GM12874 (cell line): ENCODE measurements at regions not wholly inside any gene's neighbourhood (a gene's known extent, or its start where the extent isn't known, plus 50 kb on each side); places are given as distances from the start of the nearest gene placed in this dataset.

Source experiments
- TF ChIP-seq, protein P1 (sequence below): IDR thresholded peaks from 2 replicates; pipeline ENCODE4 v1.5.1; 2011; ENCODE audit warnings: low read depth, mild to moderate bottlenecking, control low read depth, low read length, moderate library complexity; ENCODE audit not compliant: insufficient read depth

DNA sequence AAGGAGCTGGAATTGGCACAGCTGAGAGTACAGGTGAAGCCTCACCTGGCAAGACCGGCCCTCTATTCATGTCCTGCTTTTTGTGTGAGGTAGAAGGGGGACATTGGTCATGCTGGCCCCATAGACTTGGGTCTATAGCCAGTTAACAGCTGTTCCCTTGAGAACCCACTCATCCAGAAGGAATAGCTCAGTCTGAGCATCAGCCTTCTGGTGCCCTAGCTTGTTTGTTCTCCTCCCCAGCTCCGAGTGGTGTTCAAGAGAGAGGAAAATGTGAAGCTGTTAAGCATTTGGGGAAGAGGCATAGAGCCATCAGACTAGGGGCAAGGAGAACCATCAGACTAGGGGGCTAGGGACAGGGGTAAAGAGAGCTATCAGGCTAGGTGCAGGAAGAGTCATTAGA is 290.9 kb downstream of the SIPA1L2 start:
- TF ChIP-seq, protein P1, sequence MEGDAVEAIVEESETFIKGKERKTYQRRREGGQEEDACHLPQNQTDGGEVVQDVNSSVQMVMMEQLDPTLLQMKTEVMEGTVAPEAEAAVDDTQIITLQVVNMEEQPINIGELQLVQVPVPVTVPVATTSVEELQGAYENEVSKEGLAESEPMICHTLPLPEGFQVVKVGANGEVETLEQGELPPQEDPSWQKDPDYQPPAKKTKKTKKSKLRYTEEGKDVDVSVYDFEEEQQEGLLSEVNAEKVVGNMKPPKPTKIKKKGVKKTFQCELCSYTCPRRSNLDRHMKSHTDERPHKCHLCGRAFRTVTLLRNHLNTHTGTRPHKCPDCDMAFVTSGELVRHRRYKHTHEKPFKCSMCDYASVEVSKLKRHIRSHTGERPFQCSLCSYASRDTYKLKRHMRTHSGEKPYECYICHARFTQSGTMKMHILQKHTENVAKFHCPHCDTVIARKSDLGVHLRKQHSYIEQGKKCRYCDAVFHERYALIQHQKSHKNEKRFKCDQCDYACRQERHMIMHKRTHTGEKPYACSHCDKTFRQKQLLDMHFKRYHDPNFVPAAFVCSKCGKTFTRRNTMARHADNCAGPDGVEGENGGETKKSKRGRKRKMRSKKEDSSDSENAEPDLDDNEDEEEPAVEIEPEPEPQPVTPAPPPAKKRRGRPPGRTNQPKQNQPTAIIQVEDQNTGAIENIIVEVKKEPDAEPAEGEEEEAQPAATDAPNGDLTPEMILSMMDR, result no peak

- TF ChIP-seq, protein P1, result no peak
Measured at GRCh38 chr1:232335741-232336293, 294.1 kb downstream of the SIPA1L2 start.

- TF ChIP-seq, protein P1, result no peak
Measured at GRCh38 chr1:232335261-232335660, 294.7 kb downstream of the SIPA1L2 start.

GRCh38 chr1:232334811-232335210 is 295.1 kb downstream of the SIPA1L2 start:
- TF ChIP-seq, protein P1, result no peak

DNA sequence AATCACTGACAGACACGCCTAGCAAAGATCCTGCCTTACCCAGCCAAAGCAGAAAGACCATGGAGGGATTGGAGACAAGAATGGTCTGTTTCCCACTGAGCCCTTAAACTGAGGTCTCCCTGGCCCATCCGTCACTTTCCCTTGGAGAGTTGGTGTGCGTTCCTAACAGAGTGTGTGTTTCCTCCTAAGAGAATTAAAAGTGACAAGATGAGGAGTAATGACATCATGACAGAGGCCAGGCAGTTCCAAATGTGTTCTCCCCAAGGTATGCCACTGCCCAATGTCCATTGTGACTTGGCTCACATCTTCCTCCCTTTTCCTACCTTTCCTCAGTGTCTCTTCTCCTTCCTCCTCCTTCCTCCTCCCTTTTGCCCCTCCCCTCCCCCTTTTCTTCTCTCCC is 295.7 kb downstream of the SIPA1L2 start:
- TF ChIP-seq, protein P1, result no peak

GRCh38 chr1:232333419-232333767 is 296.5 kb downstream of the SIPA1L2 start:
- TF ChIP-seq, protein P1, result no peak

GRCh38 chr1:232329103-232329813 is 300.7 kb downstream of the SIPA1L2 start:
- TF ChIP-seq, protein P1, result no peak
